GM12872 (cell line): ENCODE measurements at regions not wholly inside any gene's neighbourhood (a gene's known extent, or its start where the extent isn't known, plus 50 kb on each side); places are given as distances from the start of the nearest gene placed in this dataset.

Source experiments
- TF ChIP-seq, protein P1 (sequence below): IDR thresholded peaks from 3 replicates; pipeline ENCODE4 v1.5.1; 2011; ENCODE audit warnings: low read depth, mild to moderate bottlenecking, low read length, moderate library complexity; ENCODE audit not compliant: insufficient read depth

DNA sequence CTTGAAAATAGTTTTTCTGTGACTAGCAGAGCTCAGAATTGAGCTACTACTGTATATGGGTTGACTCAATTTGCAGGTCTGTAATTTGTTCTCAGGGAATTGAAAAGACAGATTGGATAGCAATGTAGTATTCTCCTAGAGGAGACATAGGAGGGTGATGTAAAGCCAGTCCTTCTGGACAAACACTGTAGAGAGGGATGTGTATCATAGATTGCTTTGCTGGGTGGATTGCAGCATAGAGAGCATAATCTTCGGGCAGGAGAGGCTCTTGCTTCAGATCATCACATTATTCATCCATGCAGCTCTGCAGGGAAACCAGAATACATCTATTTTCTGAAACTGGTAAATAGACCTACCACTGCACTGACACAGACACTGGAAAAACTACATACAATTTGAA, 1110.5 kb downstream of the RAPGEF2 start:
- TF ChIP-seq, protein P1, sequence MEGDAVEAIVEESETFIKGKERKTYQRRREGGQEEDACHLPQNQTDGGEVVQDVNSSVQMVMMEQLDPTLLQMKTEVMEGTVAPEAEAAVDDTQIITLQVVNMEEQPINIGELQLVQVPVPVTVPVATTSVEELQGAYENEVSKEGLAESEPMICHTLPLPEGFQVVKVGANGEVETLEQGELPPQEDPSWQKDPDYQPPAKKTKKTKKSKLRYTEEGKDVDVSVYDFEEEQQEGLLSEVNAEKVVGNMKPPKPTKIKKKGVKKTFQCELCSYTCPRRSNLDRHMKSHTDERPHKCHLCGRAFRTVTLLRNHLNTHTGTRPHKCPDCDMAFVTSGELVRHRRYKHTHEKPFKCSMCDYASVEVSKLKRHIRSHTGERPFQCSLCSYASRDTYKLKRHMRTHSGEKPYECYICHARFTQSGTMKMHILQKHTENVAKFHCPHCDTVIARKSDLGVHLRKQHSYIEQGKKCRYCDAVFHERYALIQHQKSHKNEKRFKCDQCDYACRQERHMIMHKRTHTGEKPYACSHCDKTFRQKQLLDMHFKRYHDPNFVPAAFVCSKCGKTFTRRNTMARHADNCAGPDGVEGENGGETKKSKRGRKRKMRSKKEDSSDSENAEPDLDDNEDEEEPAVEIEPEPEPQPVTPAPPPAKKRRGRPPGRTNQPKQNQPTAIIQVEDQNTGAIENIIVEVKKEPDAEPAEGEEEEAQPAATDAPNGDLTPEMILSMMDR, result no peak

DNA sequence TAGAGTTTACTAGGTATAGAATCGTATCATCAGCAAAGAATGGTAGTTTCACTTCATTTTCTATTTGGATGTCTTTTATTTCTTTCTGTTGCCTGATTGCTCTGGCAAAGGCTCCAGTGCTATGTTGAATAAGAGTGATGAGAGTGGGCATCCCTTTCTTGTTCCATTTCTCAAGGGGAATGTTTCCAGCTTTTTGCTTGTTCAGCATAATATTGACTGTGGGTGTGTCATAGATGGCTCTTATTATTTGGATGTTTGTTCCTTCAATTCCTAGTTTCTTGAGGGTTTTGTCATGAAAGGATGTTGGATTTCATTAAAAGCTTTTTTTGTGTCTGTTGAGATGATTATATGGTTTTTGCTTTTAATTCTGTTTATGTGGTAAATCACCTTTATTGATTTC, 1114.5 kb downstream of the RAPGEF2 start:
- TF ChIP-seq, protein P1, result no peak

- TF ChIP-seq, protein P1, result no peak
These were observed 1121.2 kb downstream of the RAPGEF2 start for GRCh38 chr4:160224049-160224448.

GRCh38 chr4:160233141-160233540, 1130.3 kb downstream of the RAPGEF2 start:
- TF ChIP-seq, protein P1, result no peak

DNA sequence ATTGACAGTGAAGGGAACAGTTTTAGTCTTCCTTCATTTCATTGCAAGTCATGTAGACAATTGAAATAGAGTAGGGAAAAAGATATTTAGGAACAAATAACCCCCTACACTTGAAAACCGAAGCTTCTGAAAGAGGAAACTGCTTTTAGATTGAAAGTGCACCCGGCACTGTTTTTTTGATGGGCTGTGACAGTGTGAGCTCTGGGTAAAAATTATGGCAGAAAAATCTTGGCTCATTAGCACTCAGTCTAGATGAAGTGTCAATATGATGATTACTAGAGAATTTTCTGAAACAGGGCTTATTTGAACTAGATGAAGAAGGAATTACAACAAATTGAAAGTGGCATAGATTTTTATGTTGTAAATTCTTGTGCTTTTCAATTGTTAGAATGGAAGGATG, 1132.4 kb downstream of the RAPGEF2 start:
- TF ChIP-seq, protein P1, result no peak

DNA sequence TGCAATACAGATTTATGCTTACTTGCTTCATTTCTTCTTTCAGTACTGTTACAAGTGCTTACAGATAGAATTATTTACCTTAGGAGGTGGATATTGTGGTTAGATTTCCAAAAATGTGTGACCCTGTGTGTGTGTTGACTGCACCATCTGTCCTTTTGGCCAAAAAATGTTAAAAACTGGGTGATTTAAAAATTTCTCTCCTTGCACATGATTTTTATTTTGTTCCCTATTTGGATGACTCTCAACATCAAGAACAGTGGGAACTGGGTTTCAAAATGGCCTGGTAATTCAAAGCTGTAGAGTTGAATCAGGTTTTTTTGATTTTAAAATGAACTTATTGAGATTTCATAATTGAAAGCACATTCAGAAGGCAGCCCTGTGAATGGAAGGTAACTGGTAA, 1132.9 kb downstream of the RAPGEF2 start:
- TF ChIP-seq, protein P1, result no peak

- TF ChIP-seq, protein P1, result no peak
These were observed 1135.9 kb downstream of the RAPGEF2 start for GRCh38 chr4:160238790-160239189.

GRCh38 chr4:160247091-160247656, 1144.3 kb downstream of the RAPGEF2 start:
- TF ChIP-seq, protein P1, result no peak
